GM19351 (cell line): ENCODE measurements at regions not wholly inside any gene's neighbourhood (a gene's known extent, or its start where the extent isn't known, plus 50 kb on each side); places are given as distances from the start of the nearest gene placed in this dataset.
"Not testable (repeated sequence)": the region's sequence is repeated elsewhere in the genome, so short reads cannot be mapped to it uniquely, and the experiment has no call there.

Source experiments
- ATAC-seq: cut with Tn5 transposase; IDR thresholded peaks from one replicate; pipeline ENCODE4 v1.9.1; 2021; ENCODE audit warnings: mild to moderate bottlenecking, moderate library complexity; ENCODE audit not compliant: unreplicated experiment

DNA sequence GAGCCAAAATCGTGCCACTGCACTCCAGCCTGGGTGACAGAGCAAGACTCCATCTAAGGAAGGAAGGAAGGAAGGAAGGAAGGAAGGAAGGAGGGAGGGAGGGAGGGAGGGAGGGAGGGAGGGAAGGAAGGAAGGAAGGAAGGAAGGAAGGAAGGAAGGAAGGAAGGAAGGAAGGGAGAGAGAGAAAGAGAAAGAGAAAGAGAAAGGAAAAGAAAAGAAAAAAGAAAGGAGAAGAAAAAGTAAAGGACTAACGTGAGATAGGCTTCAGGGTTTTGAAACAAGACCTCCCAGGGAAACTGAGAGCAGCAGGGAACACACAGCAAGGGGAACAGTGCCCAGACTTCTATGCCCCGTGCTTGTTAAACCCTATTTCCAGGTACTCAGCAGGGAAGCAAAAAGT lies 278.7 kb downstream of the C16orf95 start:
- ATAC-seq = not testable (repeated sequence)

DNA sequence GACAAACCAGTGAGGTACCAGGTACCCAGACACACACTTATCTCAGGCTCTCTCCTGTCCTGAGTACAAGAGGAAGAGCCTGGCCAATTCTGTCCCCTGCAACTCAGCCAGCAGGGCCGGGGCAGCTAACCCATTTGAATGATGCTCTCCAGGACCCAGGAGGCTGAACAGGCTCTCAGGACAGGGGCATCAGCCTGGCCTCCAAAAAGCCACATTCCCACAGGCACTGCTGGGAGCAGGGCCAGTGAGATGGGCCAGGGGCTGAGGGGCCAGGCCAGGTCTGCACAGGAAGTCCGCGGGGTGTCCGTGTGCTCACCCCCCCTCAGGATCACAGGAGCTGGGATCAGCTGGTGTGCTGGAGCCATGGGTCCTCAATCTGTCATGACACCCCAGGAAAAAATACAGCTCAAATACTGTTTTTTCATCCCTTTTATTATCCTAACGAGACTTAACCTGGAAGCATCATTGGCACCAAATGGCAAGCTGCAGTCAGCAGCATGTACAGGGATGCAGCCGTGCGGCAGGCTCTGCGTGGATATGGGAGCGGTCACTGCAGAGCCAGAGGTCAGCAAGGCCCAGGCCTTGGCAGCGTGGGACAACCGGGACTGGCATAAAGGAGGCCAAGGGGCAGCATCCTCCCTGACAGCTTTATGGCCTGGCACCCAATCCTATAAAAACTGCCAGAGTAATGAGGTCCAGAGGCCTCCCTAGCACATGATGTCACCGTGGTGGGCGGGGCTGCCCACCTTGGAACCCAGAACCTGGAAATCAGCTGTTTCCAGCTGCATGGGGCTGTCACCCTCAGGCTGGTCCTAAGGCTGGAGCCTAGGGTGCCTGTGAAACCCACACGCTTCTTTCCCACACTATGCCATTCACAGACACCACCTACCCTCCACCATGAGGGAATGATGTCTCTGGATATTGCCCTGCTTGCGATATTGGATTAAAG lies 276.7 kb downstream of the C16orf95 start:
- ATAC-seq = no peak

DNA sequence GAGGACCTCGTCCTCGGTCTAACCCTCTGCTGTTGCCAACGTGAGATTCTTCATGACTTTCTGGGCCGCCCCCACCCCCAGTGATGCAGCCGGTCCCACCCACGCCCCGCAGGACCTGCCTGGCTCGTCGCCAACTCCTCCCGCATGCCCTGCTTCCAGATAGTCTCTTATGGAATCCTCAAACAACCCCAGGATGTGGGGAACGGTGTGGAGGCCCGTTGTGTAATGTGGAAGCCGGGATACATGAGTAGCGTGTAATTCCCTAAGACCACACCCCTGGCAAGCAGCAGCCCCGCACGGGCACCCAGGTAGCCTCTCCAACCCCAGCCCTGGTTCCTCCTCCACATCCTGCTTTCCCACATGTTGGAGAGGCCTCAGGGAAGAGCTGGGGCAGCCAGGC lies 275.9 kb downstream of the C16orf95 start:
- ATAC-seq = no peak

DNA sequence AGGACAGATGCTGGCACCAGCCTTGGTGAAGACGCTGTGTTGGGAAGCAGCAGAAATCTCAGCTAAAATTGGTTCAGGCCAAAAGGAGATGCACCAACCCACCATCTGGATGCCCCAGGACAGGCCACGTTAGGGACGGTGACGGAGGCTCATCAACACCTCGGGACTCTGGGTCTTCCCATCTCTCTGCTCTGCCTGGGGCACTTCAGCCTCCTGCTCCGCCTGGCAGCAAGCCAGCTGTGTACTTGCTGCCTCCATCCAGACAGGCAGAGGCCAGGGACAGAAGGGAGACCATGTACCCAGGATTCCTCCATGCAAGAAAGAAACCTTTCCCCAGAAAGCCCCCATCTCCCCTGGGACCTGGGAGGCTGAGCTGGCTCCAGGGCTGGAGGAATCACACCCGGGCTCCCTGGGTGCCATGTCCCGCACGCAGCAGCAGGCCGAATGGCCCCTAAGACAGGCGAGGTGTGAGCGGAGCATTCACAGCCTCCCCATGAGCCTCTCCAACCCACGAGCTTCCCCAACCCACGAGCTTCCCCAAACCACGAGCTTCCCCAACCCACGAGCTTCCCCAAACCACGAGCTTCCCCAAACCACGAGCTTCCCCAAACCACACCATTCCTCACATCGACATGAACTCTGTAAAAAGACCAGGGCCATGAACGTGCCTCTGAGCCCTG lies 274.5 kb downstream of the C16orf95 start:
- ATAC-seq = no peak

DNA sequence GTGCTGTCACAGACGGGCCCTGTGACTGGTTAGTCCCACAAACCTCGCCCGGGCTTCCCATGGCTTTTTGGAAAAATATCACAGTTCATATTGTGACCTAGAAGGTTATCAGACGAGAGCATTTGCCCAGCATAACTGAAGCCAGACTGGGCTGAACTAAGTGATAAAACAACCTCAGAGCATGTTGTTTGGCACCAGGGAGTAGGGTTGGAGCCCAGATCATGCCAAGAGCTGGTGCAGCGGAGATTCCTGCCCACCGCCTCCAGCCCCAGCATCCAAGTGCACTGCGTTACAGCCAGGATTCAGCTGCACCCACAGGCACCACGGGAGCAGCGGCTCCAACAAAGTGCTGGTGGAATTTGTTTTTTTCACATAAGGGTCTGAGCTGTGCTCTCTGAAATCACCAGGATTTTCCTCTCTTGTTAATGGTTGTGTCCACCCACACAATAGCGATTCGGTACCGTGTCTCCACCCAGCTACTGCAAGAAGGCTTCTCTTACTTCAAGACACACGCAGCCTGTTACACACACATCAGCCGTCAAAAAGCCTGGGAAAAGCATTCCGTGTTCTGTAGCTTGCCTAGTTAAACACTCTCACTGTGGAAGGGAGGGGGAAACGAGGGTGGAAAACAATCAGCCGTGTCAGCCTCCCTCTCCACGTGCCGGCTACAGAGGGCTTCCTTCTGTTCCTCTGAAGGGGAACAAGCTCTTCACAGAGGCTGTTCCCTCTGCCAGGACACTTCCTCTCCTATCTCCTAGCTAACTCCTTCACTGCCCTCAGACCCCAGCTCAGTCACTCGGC lies 273.8 kb downstream of the C16orf95 start:
- no peak for ATAC-seq

DNA sequence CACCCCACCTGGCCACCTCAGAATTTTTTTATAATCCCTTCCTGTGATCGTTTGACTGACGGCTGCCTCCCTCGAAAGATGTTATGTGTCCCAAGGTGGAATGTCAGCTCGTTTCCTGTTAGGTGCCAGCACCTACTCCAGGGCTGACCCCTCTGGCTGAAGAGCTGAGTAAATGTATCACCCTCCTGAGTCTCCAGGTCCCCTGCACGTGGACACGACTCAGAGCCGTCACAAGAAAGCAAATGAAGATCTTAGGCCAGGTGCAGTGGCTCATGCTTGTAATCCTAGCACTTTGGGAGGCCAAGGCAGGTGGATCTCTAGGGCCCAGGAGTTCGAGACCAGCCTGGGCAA lies 273.2 kb downstream of the C16orf95 start:
- ATAC-seq = no peak

DNA sequence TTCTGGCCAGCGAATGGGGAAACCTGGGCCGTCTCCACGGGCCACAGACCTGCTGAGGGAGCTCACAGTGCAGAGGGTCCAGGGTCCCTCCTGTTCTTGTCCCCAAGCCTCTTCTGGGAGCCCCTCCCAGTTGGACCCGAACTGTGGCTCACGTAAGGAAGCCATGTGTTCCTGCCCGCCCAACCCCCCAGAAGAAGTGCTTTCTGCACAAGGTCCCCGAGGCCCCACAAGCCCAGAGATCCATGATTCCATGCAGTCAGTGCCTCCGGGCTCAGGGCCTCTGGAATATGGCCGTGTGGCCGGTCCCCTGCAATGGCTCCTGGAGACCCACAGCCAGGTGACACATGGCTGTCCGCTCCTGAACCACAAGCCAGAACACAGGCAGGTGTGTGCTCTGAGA lies 272.4 kb downstream of the C16orf95 start:
- no peak for ATAC-seq

DNA sequence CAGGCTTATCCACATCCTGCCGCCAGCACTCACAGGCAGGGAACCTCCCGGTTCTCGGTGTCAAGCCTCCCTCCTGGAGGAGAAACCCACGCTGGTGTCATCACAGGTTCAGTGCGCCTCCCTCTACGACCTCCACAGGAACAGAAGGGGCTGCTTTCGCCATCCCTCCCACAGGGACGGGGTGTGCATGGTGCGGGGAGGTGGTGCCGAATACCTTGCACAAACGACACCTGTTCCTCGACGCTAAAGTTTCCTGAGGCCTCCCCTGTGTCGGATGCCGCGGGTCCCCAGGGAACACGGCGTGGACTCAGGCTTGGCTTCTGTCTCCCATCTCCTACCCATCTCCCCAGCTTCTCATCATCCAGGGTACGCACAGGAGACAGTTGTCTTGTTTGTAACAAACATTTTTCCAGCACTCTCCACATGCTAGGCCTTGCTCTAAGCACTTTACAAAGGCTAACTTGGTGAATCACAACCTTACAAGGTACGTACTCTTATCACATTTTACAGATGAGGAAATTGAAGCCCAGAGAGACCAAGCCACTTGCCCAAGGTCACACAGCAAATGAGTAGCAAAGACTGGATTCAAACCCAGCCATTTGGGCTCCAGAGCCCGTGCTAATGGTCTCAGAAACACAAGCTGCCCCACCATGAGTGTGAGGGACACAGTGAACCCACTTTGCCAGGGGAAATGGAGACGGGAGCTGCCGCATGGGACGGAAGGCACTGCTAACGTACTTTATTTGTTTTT lies 271.6 kb downstream of the C16orf95 start:
- ATAC-seq = no peak

DNA sequence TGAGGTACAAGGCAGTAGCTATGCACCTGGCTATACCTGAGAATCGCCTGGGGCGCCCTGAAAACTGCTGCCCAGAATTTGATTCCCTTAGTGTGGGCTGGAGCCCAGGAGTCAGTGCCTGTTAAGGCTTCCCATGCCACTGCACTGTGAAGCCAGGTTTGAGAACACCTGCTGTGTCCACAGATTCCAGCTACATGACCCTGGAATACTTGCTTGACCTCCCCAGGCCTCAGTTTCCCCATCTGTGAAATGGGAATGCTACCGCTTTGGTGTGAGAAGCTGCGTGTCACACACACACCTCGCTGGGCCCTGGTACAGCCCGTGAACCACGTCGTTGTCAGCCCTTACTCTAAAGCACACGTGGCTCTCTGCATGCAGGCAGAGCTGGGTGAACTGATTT lies 271.0 kb downstream of the C16orf95 start:
- ATAC-seq = no peak

DNA sequence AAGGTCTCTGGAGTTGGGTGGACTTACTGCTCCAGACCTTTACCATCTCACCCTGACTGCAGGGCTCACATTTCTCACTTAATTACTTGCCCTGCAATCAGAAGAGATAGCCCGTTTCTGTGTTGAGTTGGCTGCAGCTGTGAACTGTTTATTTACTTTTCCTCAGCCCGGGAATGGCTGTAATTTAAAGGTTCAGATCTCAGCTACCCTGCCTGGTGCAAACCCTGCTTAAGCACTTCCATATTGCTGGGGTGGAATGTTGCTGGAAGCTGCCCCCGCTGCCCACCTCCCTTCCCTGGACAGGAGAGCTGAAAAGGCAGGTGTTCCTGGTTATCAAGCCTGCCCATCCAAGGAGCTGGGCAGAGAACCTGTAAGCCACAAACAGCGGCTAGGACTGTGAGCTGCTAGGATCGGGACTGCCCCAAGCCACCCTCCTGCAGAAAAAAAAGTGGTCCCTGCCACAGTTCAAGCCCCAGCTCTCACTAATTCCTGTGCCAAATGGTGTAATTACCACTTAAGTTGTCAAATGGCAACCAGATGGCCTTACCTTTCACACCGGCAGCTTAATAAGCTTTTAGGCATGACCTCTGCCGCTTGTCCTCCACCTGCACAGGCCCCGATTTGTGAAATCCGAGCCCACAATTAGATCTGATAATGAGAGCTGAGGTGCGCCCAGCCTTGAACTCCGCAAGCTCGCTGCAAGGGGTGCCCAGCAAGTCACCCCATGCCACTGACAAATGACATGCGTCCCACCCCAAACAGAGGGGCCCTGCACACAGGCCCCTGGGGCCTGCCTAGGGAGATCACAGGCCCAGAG lies 269.8 kb downstream of the C16orf95 start:
- ATAC-seq = no peak

DNA sequence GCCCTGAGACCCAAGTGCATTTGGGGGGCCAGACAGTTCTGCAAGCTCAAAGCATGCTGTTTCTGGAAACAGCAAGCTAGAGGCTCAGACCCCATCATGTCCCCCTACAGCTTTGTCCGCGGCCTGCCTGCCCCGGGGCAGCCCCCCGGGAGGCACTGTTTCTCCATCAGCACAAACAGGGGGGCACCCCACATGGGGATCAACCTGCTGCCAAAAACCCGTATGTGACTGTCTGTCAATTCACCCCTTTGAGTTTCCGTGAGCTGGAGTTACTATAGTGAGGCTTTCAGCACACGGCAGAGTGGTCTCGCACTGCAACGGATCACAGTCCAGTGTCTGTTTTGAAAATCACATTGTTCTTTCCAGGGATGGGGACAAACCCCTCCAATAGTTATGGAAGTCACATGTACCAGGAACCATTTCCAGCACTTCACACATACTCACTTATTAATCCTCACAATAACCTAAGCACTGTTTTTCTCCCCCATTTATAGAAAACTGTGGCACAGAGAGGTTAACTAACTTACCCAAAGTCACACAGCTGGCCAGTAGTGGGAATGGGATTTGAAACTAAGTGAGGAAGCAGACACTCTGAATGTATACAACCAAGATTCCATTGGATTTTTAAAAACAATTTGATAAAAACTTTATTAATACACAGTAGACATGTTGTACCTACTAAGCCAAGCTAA lies 269.0 kb downstream of the C16orf95 start:
- ATAC-seq = no peak

DNA sequence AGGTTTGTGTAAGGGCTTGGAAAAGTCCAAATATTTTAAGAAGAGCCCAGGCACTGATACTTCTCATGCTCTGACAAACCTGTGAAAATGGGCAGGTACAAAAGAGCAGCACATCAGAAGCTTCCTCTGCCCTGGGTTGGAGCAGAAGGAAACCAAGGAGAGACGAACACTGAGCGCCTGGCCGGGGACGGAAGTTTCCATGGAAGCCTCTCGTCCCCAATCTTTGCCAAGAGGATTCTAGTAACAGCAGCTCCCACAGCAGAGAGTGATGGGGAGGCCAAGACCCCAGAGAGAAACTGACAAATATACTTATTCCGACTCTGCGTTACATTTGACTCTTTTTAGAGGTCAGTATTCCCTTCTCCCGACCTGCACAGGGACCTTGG lies 268.5 kb downstream of the C16orf95 start:
- no peak for ATAC-seq

DNA sequence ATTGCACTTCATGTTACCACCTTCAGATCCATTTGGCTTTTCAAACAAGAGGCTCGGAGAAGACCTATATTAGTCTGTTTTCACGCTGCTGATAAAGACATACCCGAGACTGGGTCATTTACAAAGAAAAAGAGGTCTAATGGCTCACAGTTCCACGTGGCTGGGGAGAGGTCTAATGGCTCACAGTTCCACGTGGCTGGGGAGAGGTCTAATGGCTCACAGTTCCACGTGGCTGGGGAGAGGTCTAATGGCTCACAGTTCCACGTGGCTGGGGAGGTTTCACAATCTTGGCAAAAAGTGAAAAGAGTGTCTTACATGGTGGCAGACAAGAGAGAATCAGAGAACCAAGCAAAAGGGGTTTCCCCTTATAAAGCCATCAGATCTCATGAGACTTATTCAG lies 268.0 kb downstream of the C16orf95 start:
- not testable (repeated sequence) for ATAC-seq

DNA sequence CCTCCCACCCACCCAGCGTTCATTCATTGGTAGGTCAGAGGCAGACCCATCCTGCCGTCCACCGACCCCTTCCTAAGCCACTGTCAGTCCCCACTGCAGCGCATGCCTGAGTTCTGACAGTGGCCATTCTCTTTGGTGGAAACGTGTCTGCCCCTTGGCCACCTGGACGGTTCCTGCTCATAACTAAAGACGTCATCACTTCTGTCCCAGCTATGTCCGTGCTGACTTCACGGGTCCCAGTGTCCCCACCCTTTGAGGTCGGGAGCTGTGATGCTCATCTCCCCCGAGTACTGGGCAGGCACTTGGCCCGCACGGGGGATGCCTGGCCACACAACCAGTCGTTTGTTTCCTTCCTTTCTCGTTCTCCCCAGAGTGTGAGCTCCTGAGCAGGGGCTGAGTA lies 267.1 kb downstream of the C16orf95 start:
- no peak for ATAC-seq

DNA sequence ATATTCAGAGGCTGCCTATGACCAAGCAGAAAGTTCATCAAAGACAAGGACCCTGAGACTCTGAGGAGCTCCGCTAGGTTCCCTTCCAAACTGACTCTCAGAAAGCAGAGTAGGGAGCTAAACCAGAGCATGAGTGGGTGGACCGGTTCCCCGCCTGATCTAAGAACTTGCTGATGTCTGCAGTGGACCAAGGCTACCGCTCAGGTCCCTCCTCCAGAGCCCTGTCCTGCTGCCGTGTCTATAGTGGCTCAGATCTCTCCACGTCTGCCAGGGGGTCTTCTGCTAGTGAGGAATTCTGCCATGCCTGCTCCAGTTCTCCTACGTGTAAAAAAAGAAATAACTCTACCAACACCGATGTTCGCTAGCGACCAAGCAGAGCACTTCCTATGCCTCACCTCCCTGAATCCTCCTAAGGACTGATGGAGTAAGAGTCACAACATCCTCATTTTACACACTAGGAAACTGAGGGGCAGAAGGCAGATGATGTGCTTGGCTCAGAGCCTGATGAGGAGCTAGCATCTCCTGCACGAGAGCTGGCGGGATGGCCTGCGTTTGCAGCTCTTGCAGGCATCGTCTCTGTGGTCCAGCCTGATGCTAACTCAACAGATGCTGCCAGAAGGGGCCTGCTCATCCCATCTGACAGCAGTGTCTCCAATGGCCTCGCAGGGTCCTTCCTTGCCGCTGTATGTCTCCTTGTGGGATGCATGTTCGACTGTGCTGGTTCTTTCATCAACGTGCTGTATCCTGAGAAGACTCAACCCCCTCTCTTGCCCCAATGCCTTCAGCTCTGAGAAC lies 265.5 kb downstream of the C16orf95 start:
- no peak for ATAC-seq

DNA sequence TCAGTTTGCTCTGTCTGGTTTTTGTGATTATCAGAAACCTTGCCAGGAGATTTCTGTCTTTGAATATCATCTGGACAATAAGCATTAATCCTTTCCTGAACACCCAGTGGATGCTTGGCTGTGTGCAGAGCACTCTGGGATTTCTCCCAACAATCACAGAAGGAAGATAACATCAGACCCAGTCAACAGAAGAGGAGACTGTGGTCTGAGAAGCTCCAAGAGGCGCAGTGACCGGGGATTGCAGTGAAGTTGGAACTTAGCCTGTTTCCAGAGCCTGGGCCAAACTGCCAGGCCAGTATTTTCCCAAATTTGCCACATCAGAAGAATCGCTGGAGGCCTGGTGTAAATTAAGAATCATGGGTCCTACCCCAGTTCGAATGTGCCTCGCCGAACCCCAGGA lies 264.7 kb downstream of the C16orf95 start:
- ATAC-seq = no peak

DNA sequence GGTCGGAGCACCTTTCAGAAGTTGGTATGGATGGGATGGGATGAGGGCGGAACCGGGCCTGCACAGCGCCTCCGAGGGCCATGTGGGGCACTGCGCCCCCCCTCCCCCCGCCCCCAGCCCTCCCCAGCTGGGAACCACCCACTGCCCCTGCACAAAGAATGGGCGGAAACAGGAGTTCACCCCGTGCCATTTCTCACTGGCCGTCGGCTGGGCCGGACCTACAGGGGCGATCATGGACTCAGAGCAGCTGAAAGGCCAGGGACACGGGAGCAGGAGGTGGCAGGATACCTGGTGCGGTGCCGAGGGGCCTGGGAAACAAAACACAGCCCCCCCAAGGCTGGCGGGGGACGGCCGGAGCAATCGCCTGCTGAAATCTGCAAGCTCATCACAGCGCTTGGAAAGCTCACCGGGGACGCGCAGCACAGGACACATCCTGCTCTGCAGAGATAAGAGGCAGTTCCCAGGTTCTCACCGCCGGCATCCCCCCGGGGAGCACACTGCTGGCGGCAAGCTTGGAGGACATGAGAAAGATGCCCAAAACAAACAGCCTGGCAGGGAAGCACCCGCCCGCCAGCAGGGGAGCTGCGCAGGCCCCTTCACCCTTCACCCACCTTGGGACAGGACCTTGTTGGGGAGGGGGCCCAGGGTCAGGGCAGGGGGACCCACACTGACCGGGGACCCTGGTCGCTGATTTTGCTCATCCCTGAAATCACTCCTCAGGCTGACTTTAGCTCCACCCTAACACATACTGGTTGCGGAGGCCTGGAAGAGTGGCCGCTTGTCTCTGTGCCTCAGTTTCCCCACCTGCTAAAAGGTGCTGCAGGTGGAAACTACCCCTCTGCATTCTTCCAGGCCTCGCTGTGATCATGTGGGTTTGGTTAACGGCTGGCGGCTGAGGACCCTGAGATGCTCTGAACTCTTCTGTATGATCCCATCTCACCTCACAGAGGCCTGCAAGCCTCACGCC lies 263.9 kb downstream of the C16orf95 start:
- no peak for ATAC-seq
